Panc1 (cell line): ENCODE measurements at regions not wholly inside any gene's neighbourhood (a gene's known extent, or its start where the extent isn't known, plus 50 kb on each side); places are given as distances from the start of the nearest gene placed in this dataset.

Source experiments
- ATAC-seq: fragments of 200-7000 bp; cut with Tn5 transposase; 2 replicates; pipeline ENCODE4 v1.9.1; 2020; ENCODE audit warnings: mild to moderate bottlenecking, moderate library complexity
- BruUV-seq: library from RNA; stranded (reverse); fragments of 400-500 nt; replicated peaks from 2 replicates; lab custom pipeline; 2021; lab: Mats Ljungman, UMichigan
- CTCF ChIA-PET: fragments of 300-600 bp; sonication (Branson Sonifier 250); formaldehyde crosslinking; loops from one replicate; lab custom pipeline; 2022; ENCODE audit warnings: antibody characterized with exemption; lab: Charles Lee
- POLR2A ChIA-PET: fragments of 300-600 bp; sonication (Branson Sonifier 250); formaldehyde crosslinking; loops from one replicate; lab custom pipeline; 2022; ENCODE audit warnings: antibody characterized with exemption; lab: Charles Lee
- DNase-seq: peaks from one replicate; pipeline ENCODE4 v3.0.0-alpha.2; 2010; ENCODE audit warnings: low read depth, low spot score
- H3K27ac ChIP-seq: 2 replicates; pipeline ENCODE4 v1.5.1; 2011; ENCODE audit warnings: mild to moderate bottlenecking, low read length, inconsistent platforms
- H3K27me3 ChIP-seq: fragments of 200-500 bp; sonication (Bioruptor generic); 2 replicates; pipeline ENCODE4 v1.6.0; 2014; ENCODE audit warnings: low read length, inconsistent platforms; ENCODE audit not compliant: control insufficient read depth, insufficient read depth
- H3K36me3 ChIP-seq: fragments of 200-500 bp; sonication (Bioruptor generic); 2 replicates; pipeline ENCODE4 v1.5.1; 2014; ENCODE audit warnings: inconsistent platforms, mild to moderate bottlenecking, low read length, moderate library complexity; ENCODE audit not compliant: control insufficient read depth, insufficient read depth
- H3K4me1 ChIP-seq: 2 replicates; pipeline ENCODE4 v1.5.1; 2011; ENCODE audit warnings: inconsistent platforms, mild to moderate bottlenecking, low read length, moderate library complexity; ENCODE audit not compliant: control insufficient read depth, insufficient read depth
- H3K4me3 ChIP-seq, 2 experiments: 2 replicates each; pipeline ENCODE4 v1.5.1; 2011 to 2012; ENCODE audit warnings: low read depth in 2 of 2, low read length in 2 of 2, mild to moderate bottlenecking in 2 of 2, inconsistent platforms in 1 of 2, moderate library complexity in 1 of 2
- H3K9me3 ChIP-seq: fragments of 200-500 bp; sonication (Bioruptor generic); 2 replicates; pipeline ENCODE4 v1.5.1; 2014; ENCODE audit warnings: low read depth, mild to moderate bottlenecking, inconsistent platforms, low read length, moderate library complexity; ENCODE audit not compliant: control insufficient read depth, insufficient read depth
- POLR2AphosphoS5 ChIP-seq: IDR thresholded peaks from 2 replicates; pipeline ENCODE4 v1.6.1; 2012; ENCODE audit warnings: mild to moderate bottlenecking, low read depth, low read length, moderate library complexity
- SIN3A ChIP-seq: IDR thresholded peaks from 2 replicates; pipeline ENCODE4 v1.6.1; 2012; ENCODE audit warnings: low read depth, mild to moderate bottlenecking, low read length, moderate library complexity, borderline replicate concordance; ENCODE audit not compliant: insufficient read depth
- TCF7L2 ChIP-seq: IDR thresholded peaks from 2 replicates; pipeline ENCODE4 v1.6.1; 2011; ENCODE audit warnings: mild to moderate bottlenecking, low read depth, low read length, inconsistent platforms
- in situ Hi-C: cut with HindIII; loops from 2 replicates; pipeline ENCODE4 v1.10.0; 2016; ENCODE audit warnings: low sequenced_read_pairs, low pct_unique_long_range_greater_than_20kb
- intact Hi-C: fragments of 100-400 bp; cut with micrococcal nuclease; formaldehyde crosslinking; loops from one replicate; pipeline ENCODE4 v1.10.0; 2022; ENCODE audit not compliant: unreplicated experiment
- TF ChIP-seq, protein P1 (sequence below), 2 experiments: IDR thresholded peaks; 2 replicates each; pipeline ENCODE4 v1.6.1; 2011 to 2012; ENCODE audit warnings: low read depth in 2 of 2, control low read depth in 1 of 2, low read length in 1 of 2, mild to moderate bottlenecking in 1 of 2, moderate library complexity in 1 of 2; ENCODE audit not compliant: insufficient read depth in 1 of 2
- TF ChIP-seq, protein P2 (sequence below): fragments of 450-650 bp; IDR thresholded peaks from 2 replicates; pipeline ENCODE4 v1.5.1; 2017; ENCODE audit warnings: mild to moderate bottlenecking

DNA sequence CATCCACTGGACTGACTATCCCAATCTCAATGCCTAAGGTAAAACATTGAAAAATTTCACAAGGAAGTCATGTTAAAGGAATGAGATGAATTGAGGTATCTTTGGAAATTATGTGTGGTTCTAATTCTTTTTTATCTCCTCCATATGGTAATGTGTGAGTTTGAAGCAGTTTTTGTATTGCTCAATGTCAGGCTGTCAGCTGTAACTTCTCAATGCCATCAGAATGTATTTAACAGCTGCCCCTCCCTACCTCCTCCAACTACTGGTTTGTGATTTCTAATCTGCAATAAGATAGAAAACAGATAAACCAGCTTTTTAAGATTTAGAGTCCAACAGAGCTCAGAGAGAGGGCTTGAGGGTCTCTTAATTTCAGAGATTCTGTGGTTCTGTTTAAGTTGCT is 1005.8 kb upstream of the ADGRB3 start:
- Histone ChIP-seq H3K4me3 (no peak overlapping the region), H3K9me3 (0 out of 2 replicates have a peak, but pooled peaks cover 3% of the 10 kb centered on the region), H3K27me3 (no peaks in the 10 kb centered on the region), H3K27ac (no peak overlapping the region), H3K36me3 (no peaks in the 10 kb centered on the region), H3K4me1 (no peaks in the 10 kb centered on the region)
- POLR2A ChIA-PET, result no interaction called here
- no TSS peak for BruUV-seq
- TF ChIP-seq SIN3A (no peak), POLR2AphosphoS5 (no peak), TCF7L2 (no peak)
- TF ChIP-seq, protein P1, sequence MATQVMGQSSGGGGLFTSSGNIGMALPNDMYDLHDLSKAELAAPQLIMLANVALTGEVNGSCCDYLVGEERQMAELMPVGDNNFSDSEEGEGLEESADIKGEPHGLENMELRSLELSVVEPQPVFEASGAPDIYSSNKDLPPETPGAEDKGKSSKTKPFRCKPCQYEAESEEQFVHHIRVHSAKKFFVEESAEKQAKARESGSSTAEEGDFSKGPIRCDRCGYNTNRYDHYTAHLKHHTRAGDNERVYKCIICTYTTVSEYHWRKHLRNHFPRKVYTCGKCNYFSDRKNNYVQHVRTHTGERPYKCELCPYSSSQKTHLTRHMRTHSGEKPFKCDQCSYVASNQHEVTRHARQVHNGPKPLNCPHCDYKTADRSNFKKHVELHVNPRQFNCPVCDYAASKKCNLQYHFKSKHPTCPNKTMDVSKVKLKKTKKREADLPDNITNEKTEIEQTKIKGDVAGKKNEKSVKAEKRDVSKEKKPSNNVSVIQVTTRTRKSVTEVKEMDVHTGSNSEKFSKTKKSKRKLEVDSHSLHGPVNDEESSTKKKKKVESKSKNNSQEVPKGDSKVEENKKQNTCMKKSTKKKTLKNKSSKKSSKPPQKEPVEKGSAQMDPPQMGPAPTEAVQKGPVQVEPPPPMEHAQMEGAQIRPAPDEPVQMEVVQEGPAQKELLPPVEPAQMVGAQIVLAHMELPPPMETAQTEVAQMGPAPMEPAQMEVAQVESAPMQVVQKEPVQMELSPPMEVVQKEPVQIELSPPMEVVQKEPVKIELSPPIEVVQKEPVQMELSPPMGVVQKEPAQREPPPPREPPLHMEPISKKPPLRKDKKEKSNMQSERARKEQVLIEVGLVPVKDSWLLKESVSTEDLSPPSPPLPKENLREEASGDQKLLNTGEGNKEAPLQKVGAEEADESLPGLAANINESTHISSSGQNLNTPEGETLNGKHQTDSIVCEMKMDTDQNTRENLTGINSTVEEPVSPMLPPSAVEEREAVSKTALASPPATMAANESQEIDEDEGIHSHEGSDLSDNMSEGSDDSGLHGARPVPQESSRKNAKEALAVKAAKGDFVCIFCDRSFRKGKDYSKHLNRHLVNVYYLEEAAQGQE (IDR thresholded peaks at IDR 0.05; ENCODE audit: insufficient read depth in 1 of 2, low read depth in 2 of 2, low read length in 1 of 2), result no peak
- TF ChIP-seq, protein P2, sequence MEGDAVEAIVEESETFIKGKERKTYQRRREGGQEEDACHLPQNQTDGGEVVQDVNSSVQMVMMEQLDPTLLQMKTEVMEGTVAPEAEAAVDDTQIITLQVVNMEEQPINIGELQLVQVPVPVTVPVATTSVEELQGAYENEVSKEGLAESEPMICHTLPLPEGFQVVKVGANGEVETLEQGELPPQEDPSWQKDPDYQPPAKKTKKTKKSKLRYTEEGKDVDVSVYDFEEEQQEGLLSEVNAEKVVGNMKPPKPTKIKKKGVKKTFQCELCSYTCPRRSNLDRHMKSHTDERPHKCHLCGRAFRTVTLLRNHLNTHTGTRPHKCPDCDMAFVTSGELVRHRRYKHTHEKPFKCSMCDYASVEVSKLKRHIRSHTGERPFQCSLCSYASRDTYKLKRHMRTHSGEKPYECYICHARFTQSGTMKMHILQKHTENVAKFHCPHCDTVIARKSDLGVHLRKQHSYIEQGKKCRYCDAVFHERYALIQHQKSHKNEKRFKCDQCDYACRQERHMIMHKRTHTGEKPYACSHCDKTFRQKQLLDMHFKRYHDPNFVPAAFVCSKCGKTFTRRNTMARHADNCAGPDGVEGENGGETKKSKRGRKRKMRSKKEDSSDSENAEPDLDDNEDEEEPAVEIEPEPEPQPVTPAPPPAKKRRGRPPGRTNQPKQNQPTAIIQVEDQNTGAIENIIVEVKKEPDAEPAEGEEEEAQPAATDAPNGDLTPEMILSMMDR, result no peak
- intact Hi-C loops (no loop called here), in situ Hi-C loops (no loop called here)
- ATAC-seq (no peak), DNase-seq (no peak)
- CTCF ChIA-PET, result no interaction called here

DNA sequence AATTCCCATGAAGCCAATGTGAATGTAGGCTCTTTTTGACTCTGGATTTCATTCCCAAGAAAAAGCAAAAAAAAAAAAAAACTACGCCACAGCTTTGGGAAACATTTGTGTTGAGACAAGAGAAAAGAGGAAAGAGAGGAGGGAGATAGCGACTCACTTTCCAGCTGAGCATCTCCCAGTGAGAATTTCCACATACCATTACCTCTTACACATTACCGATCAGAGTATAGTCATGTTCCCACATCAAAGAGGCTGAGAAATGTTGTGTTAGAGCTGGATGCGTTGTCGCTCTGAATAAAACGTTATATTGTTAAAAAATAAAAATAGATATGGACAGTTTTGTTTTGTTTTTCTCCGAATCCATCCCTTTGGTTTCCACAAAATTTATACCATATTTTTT is 1019.3 kb upstream of the ADGRB3 start:
- no TSS peak for BruUV-seq
- no peak for ATAC-seq
- no peak overlapping the region for H3K27ac ChIP-seq
- no peak for DNase-seq
- intact Hi-C loops, result no loop called here
- TF ChIP-seq POLR2AphosphoS5 (no peak), SIN3A (no peak), TCF7L2 (no peak)
- TF ChIP-seq, protein P2, result no peak
- TF ChIP-seq, protein P1 (IDR thresholded peaks at IDR 0.05; ENCODE audit: insufficient read depth in 1 of 2, low read depth in 2 of 2, low read length in 1 of 2), result no peak
- in situ Hi-C loops, result no loop called here
- no peaks in the 10 kb centered on the region for H3K9me3 ChIP-seq
- no peak overlapping the region for H3K4me3 ChIP-seq
- H3K27me3 ChIP-seq, result no peaks in the 10 kb centered on the region
- ChIA-PET CTCF (no interaction called here), POLR2A (no interaction called here)
- H3K4me1 ChIP-seq, result no peaks in the 10 kb centered on the region
- no peaks in the 10 kb centered on the region for H3K36me3 ChIP-seq
